Esophagus muscularis mucosa (tissue), 4 donors: ENCODE measurements at regions not wholly inside any gene's neighbourhood (a gene's known extent, or its start where the extent isn't known, plus 50 kb on each side); places are given as distances from the start of the nearest gene placed in this dataset.

Experiments used
- DNase-seq: peaks from one replicate; pipeline ENCODE4 v3.0.0-alpha.2; 2017; ENCODE audit errors: extremely low spot score
- H3K27ac ChIP-seq, 4 donors: fragments of 200-600 bp; sonication (generic); replicated peaks in 1 of 4; 1 replicate in 3 of 4; 2 replicates in 1 of 4; pipeline ENCODE4 v1.5.1; 2016 to 2019; ENCODE audit warnings: mild to moderate bottlenecking in 1 of 4
- H3K27me3 ChIP-seq, 4 donors: fragments of 200-600 bp; sonication (generic); one replicate each; pipeline versions ENCODE4 v1.5.1 to v1.6.0; 2016 to 2019
- H3K36me3 ChIP-seq, 4 donors: fragments of 200-600 bp; sonication (generic); one replicate each; pipeline ENCODE4 v1.5.1; 2016 to 2019
- H3K4me1 ChIP-seq, 4 donors: fragments of 200-600 bp; sonication (generic); one replicate each; pipeline ENCODE4 v1.5.1; 2016 to 2019
- H3K4me3 ChIP-seq, 4 donors: fragments of 200-600 bp; sonication (generic); 1 replicate in 2 of 4; 2 replicates in 2 of 4; pipeline ENCODE4 v1.5.1; 2016 to 2019; ENCODE audit warnings: mild to moderate bottlenecking in 4 of 4, moderate library complexity in 1 of 4
- H3K9me3 ChIP-seq, 4 donors: fragments of 200-600 bp; sonication (generic); 1 replicate in 3 of 4; 2 replicates in 1 of 4; pipeline ENCODE4 v1.5.1; 2016 to 2019
- CTCF ChIP-seq, 3 experiments: fragments of 200-600 bp in 2 of 3; fragments of 450-650 bp in 1 of 3; sonication (generic) in 2 of 3; IDR thresholded peaks; one replicate each; pipeline ENCODE4 v1.5.1; 2017 to 2019; ENCODE audit warnings: antibody characterized with exemption in 3 of 3, mild to moderate bottlenecking in 2 of 3, moderate library complexity in 1 of 3
- EP300 ChIP-seq: sonication (generic); formaldehyde crosslinking; IDR thresholded peaks from one replicate; pipeline ENCODE4 v1.6.1; 2017; ENCODE audit warnings: antibody characterized with exemption
- POLR2A ChIP-seq: fragments of 450-650 bp; IDR thresholded peaks from one replicate; pipeline ENCODE4 v1.6.1; 2017; ENCODE audit warnings: antibody characterized with exemption, moderate library complexity, mild to moderate bottlenecking, low read depth
- POLR2AphosphoS5 ChIP-seq, 2 donors: sonication (generic); formaldehyde crosslinking; IDR thresholded peaks; one replicate each; pipeline ENCODE4 v1.6.1; 2017; ENCODE audit warnings: antibody characterized with exemption in 2 of 2
- WGBS: methylation state at CpG from one replicate; pipeline ENCODE4 v1.1.5; 2018; 5-methylcytosine and 5-hydroxymethylcytosine counted together
- intact Hi-C: fragments of 100-400 bp; cut with DNase I; formaldehyde crosslinking; loops from one replicate; pipeline ENCODE4 v1.15.1; 2023

- no peak for DNase-seq
- no peaks in the 10 kb centered on the region for H3K27me3 ChIP-seq
- 68% methylated on average over 6 of the region's 6 CpGs for WGBS
- no peak overlapping the region for H3K27ac ChIP-seq
- no peak overlapping the region for H3K4me3 ChIP-seq
- H3K4me1 ChIP-seq = no peaks in the 10 kb centered on the region
- H3K9me3 ChIP-seq = peaks cover 0 to 1% (median 0%) of the 10 kb centered on the region in 4 donors
- TF ChIP-seq EP300 = no peak
- no peak for TF ChIP-seq POLR2AphosphoS5 (IDR thresholded peaks at IDR 0.05)
- no peak for TF ChIP-seq CTCF (IDR thresholded peaks at IDR 0.05)
- TF ChIP-seq POLR2A = no peak
- H3K36me3 ChIP-seq = no peaks in the 10 kb centered on the region
- intact Hi-C loops = no loop called here
Observed at GRCh38 chr16:56087626-56088025, 103.7 kb upstream of the GNAO1 start.

GRCh38 chr16:56081371-56081770, 109.9 kb upstream of the GNAO1 start:
- intact Hi-C loops = no loop called here
- no peak overlapping the region for H3K27ac ChIP-seq
- no peak for DNase-seq
- no peaks in the 10 kb centered on the region for H3K36me3 ChIP-seq
- no peak overlapping the region for H3K4me3 ChIP-seq
- no peaks in the 10 kb centered on the region for H3K27me3 ChIP-seq
- H3K4me1 ChIP-seq = no peaks in the 10 kb centered on the region
- TF ChIP-seq EP300 = no peak
- no peak for TF ChIP-seq POLR2AphosphoS5 (IDR thresholded peaks at IDR 0.05)
- TF ChIP-seq CTCF (IDR thresholded peaks at IDR 0.05) = no peak
- TF ChIP-seq POLR2A = no peak
- WGBS = 100% methylated on average over 2 of the region's 2 CpGs
- peaks cover 0 to 5% (median 0%) of the 10 kb centered on the region in 4 donors for H3K9me3 ChIP-seq

DNA sequence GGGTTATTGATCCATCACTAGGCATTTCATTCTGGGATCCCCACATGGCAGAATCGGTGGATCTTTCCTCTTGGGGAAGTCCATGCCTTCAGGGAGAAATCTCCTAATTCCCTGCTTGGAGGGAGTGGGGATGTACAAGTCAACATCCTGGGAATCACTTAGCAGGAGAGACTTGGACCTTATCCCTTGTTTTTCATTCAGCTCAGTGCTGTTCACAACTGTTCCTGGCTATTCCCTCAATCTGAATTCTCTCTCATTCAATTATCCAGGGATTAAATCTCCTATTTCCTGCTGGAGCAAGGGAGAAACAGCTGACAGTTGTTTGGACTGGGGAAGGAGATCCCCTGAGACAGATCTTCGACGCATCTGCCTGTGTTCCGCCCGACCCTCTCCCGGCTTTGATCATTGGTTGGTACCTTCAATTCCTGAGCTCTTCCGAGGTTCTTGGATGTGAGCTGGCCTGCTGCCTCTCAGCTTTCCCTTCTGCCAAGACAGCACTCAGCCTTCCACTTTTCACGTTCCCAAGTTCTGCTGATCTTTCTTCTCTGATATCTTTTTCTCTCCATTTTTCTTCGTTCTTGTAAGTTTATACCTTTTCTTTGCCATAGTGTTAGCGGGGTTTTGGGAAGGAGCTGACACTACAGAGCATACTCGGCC, 115.4 kb upstream of the GNAO1 start:
- no peaks in the 10 kb centered on the region for H3K36me3 ChIP-seq
- no peak overlapping the region for H3K4me3 ChIP-seq
- WGBS = 51% methylated on average over 11 of the region's 11 CpGs
- no peak for DNase-seq
- intact Hi-C loops = no loop called here
- no peaks in the 10 kb centered on the region for H3K9me3 ChIP-seq
- H3K27ac ChIP-seq = no peak overlapping the region
- H3K27me3 ChIP-seq = peaks cover 0 to 8% (median 0%) of the 10 kb centered on the region in 4 donors
- TF ChIP-seq POLR2A (no peak), EP300 (no peak), POLR2AphosphoS5 (IDR thresholded peaks at IDR 0.05) (no peak), CTCF (IDR thresholded peaks at IDR 0.05) (no peak)
- H3K4me1 ChIP-seq = no peaks in the 10 kb centered on the region

DNA sequence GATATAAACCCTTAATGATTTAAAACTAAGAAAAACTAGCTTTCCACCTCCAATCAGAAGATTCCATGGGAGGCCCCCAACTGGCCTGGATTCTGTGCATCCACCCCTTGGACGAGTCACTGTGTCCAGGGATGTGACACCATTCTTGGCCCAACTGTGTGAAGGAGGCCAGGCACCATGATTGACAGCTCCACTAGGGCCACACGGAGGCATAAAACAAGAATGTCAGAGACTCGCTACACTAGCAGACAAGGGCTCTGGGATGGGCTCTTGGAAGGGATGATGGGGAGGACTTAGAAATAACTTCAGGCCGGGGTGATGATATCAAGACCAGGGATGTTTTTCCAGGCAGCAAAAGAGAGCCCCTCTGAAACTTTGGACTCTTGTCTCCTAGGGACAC, 117.8 kb upstream of the GNAO1 start:
- TF ChIP-seq EP300 = no peak
- no peak for TF ChIP-seq CTCF (IDR thresholded peaks at IDR 0.05)
- TF ChIP-seq POLR2AphosphoS5 (IDR thresholded peaks at IDR 0.05) = no peak
- TF ChIP-seq POLR2A = no peak
- intact Hi-C loops = no loop called here
- Histone ChIP-seq H3K4me1 (no peaks in the 10 kb centered on the region), H3K9me3 (no peaks in the 10 kb centered on the region), H3K4me3 (no peak overlapping the region), H3K27me3 (peaks cover 0 to 8% (median 0%) of the 10 kb centered on the region in 4 donors), H3K27ac (no peak overlapping the region), H3K36me3 (no peaks in the 10 kb centered on the region)
- no peak for DNase-seq
- WGBS = 71% methylated on average over 4 of the region's 4 CpGs

GRCh38 chr16:56072096-56072495, 119.2 kb upstream of the GNAO1 start:
- Histone ChIP-seq H3K4me1 (no peaks in the 10 kb centered on the region), H3K4me3 (no peak overlapping the region), H3K27me3 (peaks cover 0 to 8% (median 0%) of the 10 kb centered on the region in 4 donors), H3K27ac (no peak overlapping the region), H3K36me3 (no peaks in the 10 kb centered on the region), H3K9me3 (no peaks in the 10 kb centered on the region)
- intact Hi-C loops = no loop called here
- WGBS = 80% methylated on average over 2 of the region's 4 CpGs
- no peak for DNase-seq
- no peak for TF ChIP-seq EP300
- TF ChIP-seq POLR2A = no peak
- TF ChIP-seq POLR2AphosphoS5 (IDR thresholded peaks at IDR 0.05) = no peak
- no peak for TF ChIP-seq CTCF (IDR thresholded peaks at IDR 0.05)
